WTC11 (cell line): ENCODE measurements at regions not wholly inside any gene's neighbourhood (a gene's known extent, or its start where the extent isn't known, plus 50 kb on each side); places are given as distances from the start of the nearest gene placed in this dataset.

Experiments used
- ATAC-seq: fragments of 200-7000 bp; cut with Tn5 transposase; 2 replicates; pipeline ENCODE4 v1.10.0; 2021; ENCODE audit warnings: mild to moderate bottlenecking, moderate library complexity
- CTCF ChIA-PET: fragments of 300-600 bp; sonication (Branson Sonifier 250); formaldehyde crosslinking; loops from one replicate; lab custom pipeline; 2021; ENCODE audit warnings: antibody characterized with exemption; lab: Charles Lee
- POLR2A ChIA-PET: fragments of 350-600 bp; sonication (Branson Sonifier 250); formaldehyde crosslinking; loops from one replicate; lab custom pipeline; 2021; ENCODE audit warnings: antibody characterized with exemption; lab: Charles Lee
- DNase-seq: peaks from one replicate; pipeline ENCODE4 v3.0.0; 2021; ENCODE audit warnings: low spot score
- H3K27ac Mint-ChIP-seq: 2 replicates; pipeline ENCODE4 v1.8.0; 2021; ENCODE audit warnings: mixed read lengths
- H3K27me3 Mint-ChIP-seq: 2 replicates; pipeline ENCODE4 v1.8.0; 2021; ENCODE audit warnings: low read depth, mild to moderate bottlenecking, moderate library complexity, mixed read lengths
- H3K36me3 Mint-ChIP-seq: 2 replicates; pipeline ENCODE4 v1.8.0; 2021; ENCODE audit warnings: mixed read lengths
- H3K4me1 Mint-ChIP-seq: 2 replicates; pipeline ENCODE4 v1.8.0; 2022; ENCODE audit warnings: mixed read lengths
- H3K4me3 Mint-ChIP-seq: 2 replicates; pipeline ENCODE4 v1.8.0; 2021; ENCODE audit warnings: mild to moderate bottlenecking, moderate library complexity, mixed read lengths
- H3K9me3 Mint-ChIP-seq: 2 replicates; pipeline ENCODE4 v1.8.0; 2021; ENCODE audit warnings: mixed read lengths
- ATF1 ChIP-seq: sonication (generic); formaldehyde crosslinking; IDR thresholded peaks from 2 replicates; pipeline ENCODE4 v1.8.1; 2023; ENCODE audit warnings: mild to moderate bottlenecking, moderate library complexity, missing genetic modification reagents
- CTCF ChIP-seq: fragments of 200-600 bp; IDR thresholded peaks from 2 replicates; pipeline ENCODE4 v1.8.0; 2022; ENCODE audit warnings: antibody characterized with exemption
- ETV6 ChIP-seq: sonication (generic); formaldehyde crosslinking; IDR thresholded peaks from 2 replicates; pipeline ENCODE4 v1.8.1; 2022; ENCODE audit warnings: mild to moderate bottlenecking, missing genetic modification reagents
- FOXK1 ChIP-seq: sonication (generic); formaldehyde crosslinking; IDR thresholded peaks from 2 replicates; pipeline ENCODE4 v1.8.0; 2022; ENCODE audit warnings: mild to moderate bottlenecking, moderate library complexity, missing genetic modification reagents
- JUN ChIP-seq: sonication (generic); formaldehyde crosslinking; IDR thresholded peaks from 2 replicates; pipeline ENCODE4 v1.8.0; 2023; ENCODE audit warnings: mild to moderate bottlenecking, missing genetic modification reagents
- KAT7 ChIP-seq: sonication (generic); formaldehyde crosslinking; IDR thresholded peaks from 2 replicates; pipeline ENCODE4 v1.8.1; 2023; ENCODE audit warnings: missing genetic modification reagents, mild to moderate bottlenecking, borderline replicate concordance
- MXD4 ChIP-seq: fragments of 250-450 bp; sonication (Bioruptor Pico); IDR thresholded peaks from 2 replicates; pipeline ENCODE4 v1.8.0; 2021; ENCODE audit warnings: mild to moderate bottlenecking, moderate library complexity, borderline replicate concordance
- NFATC4 ChIP-seq: fragments of 250-450 bp; sonication (Bioruptor Pico); IDR thresholded peaks from 2 replicates; pipeline ENCODE4 v1.9.0; 2021; ENCODE audit warnings: mild to moderate bottlenecking
- NFE2L1 ChIP-seq: sonication (generic); formaldehyde crosslinking; IDR thresholded peaks from 2 replicates; pipeline ENCODE4 v1.8.1; 2023; ENCODE audit warnings: missing genetic modification reagents
- PRDM15 ChIP-seq: sonication (generic); formaldehyde crosslinking; IDR thresholded peaks from 2 replicates; pipeline ENCODE4 v1.8.0; 2022; ENCODE audit warnings: missing genetic modification reagents
- SMAD4 ChIP-seq: sonication (generic); formaldehyde crosslinking; IDR thresholded peaks from 2 replicates; pipeline ENCODE4 v1.8.0; 2022; ENCODE audit warnings: mild to moderate bottlenecking, missing genetic modification reagents
- STAT6 ChIP-seq: sonication (generic); formaldehyde crosslinking; conservative IDR thresholded peaks from 2 replicates; pipeline ENCODE4 v1.8.1; 2023; ENCODE audit warnings: mild to moderate bottlenecking, low read depth, missing genetic modification reagents, moderate library complexity
- TCF7 ChIP-seq: sonication (generic); formaldehyde crosslinking; IDR thresholded peaks from 2 replicates; pipeline ENCODE4 v1.8.0; 2022; ENCODE audit warnings: mild to moderate bottlenecking, low read depth, missing genetic modification reagents, moderate library complexity
- TP53 ChIP-seq: sonication (generic); formaldehyde crosslinking; IDR thresholded peaks from 2 replicates; pipeline ENCODE4 v1.8.1; 2023; ENCODE audit warnings: mild to moderate bottlenecking, missing genetic modification reagents
- ZMAT4 ChIP-seq: fragments of 250-450 bp; sonication (Bioruptor Pico); IDR thresholded peaks from 2 replicates; pipeline ENCODE4 v1.9.0; 2021; ENCODE audit warnings: mild to moderate bottlenecking
- ZNF138 ChIP-seq: sonication (generic); formaldehyde crosslinking; conservative IDR thresholded peaks from 2 replicates; pipeline ENCODE4 v1.8.1; 2022; ENCODE audit warnings: mild to moderate bottlenecking, moderate library complexity, missing genetic modification reagents
- ZNF219 ChIP-seq: sonication (generic); formaldehyde crosslinking; IDR thresholded peaks from 2 replicates; pipeline ENCODE4 v1.8.0; 2023; ENCODE audit warnings: missing genetic modification reagents, mild to moderate bottlenecking, borderline replicate concordance
- ZNF232 ChIP-seq: sonication (generic); formaldehyde crosslinking; IDR thresholded peaks from 2 replicates; pipeline ENCODE4 v1.8.0; 2022; ENCODE audit warnings: mild to moderate bottlenecking, missing genetic modification reagents
- ZNF281 ChIP-seq: sonication (generic); formaldehyde crosslinking; IDR thresholded peaks from 2 replicates; pipeline ENCODE4 v1.8.0; 2023; ENCODE audit warnings: mild to moderate bottlenecking, missing genetic modification reagents

GRCh38 chr13:100822871-100823443 lies 148.4 kb upstream of the TMTC4 start (continued):
- TF ChIP-seq STAT6, result no peak

GRCh38 chr13:100818711-100819110 lies 144.1 kb upstream of the TMTC4 start:
- Mint-ChIP-seq H3K27me3 (no peaks in the 10 kb centered on the region), H3K27ac (no peak overlapping the region), H3K4me1 (peaks cover 34% of the 10 kb centered on the region), H3K4me3 (no peak overlapping the region), H3K36me3 (peaks cover 10% of the 10 kb centered on the region), H3K9me3 (peaks cover 14% of the 10 kb centered on the region)
- ATAC-seq, result no peak
- no peak for TF ChIP-seq ETV6 (CRISPR knock-in tag)
- no peak for TF ChIP-seq ATF1 (CRISPR knock-in tag)
- no peak for TF ChIP-seq PRDM15 (CRISPR knock-in tag)
- TF ChIP-seq NFATC4 (CRISPR knock-in tag), result no peak
- TF ChIP-seq ZNF219 (CRISPR knock-in tag), result no peak
- TF ChIP-seq TP53, result no peak
- TF ChIP-seq SMAD4, result no peak
- CTCF ChIA-PET, result no interaction called here
- no peak for DNase-seq
- POLR2A ChIA-PET, result no interaction called here

- ChIA-PET CTCF (no interaction called here), POLR2A (no interaction called here)
- ATAC-seq, result no peak
- no peak for DNase-seq
- Mint-ChIP-seq H3K4me3 (no peak overlapping the region), H3K27me3 (no peaks in the 10 kb centered on the region), H3K27ac (no peak overlapping the region), H3K36me3 (peaks cover 10% of the 10 kb centered on the region), H3K9me3 (peaks cover 14% of the 10 kb centered on the region), H3K4me1 (peaks cover 29% of the 10 kb centered on the region)
- no peak for TF ChIP-seq KAT7 (CRISPR knock-in tag)
- TF ChIP-seq MXD4 (CRISPR knock-in tag), result no peak
- TF ChIP-seq ETV6 (CRISPR knock-in tag), result no peak
- TF ChIP-seq TCF7, result no peak
- TF ChIP-seq ZMAT4, result no peak
- TF ChIP-seq FOXK1 (CRISPR knock-in tag), result no peak
- TF ChIP-seq NFE2L1 (CRISPR knock-in tag), result no peak
- no peak for TF ChIP-seq ZNF232
- TF ChIP-seq JUN (CRISPR knock-in tag), result no peak
- no peak for TF ChIP-seq CTCF
- TF ChIP-seq ZNF138 (CRISPR knock-in tag), result no peak
- no peak for TF ChIP-seq ZNF281 (CRISPR knock-in tag)
These were observed 143.3 kb upstream of the TMTC4 start for GRCh38 chr13:100817928-100818327.
